TTC549 (cell line): ENCODE measurements at regions not wholly inside any gene's neighbourhood (a gene's known extent, or its start where the extent isn't known, plus 50 kb on each side); places are given as distances from the start of the nearest gene placed in this dataset.
"Not testable (repeated sequence)": the region's sequence is repeated elsewhere in the genome, so short reads cannot be mapped to it uniquely, and the experiment has no call there.

ENCODE experiments used
- FAIRE-seq: peaks from 2 replicates; lab custom pipeline; 2012; peaks lifted over from hg19 to GRCh38; lab: Jason Lieb, UNC

- FAIRE-seq = not testable (repeated sequence)
Observed at GRCh38 chr2:194504876-194505275, 1152.2 kb upstream of the SLC39A10 start.

GRCh38 chr2:194495046-194495445 lies 1162.0 kb upstream of the SLC39A10 start:
- FAIRE-seq = no peak

- no peak for FAIRE-seq
Observed at GRCh38 chr2:194494401-194494800, 1162.6 kb upstream of the SLC39A10 start.

- no peak for FAIRE-seq
Observed at GRCh38 chr2:194491409-194492115, 1165.5 kb upstream of the SLC39A10 start.

- FAIRE-seq = no peak
Observed at GRCh38 chr2:194486326-194486725, 1170.7 kb upstream of the SLC39A10 start.

GRCh38 chr2:194483041-194483440 lies 1174.0 kb upstream of the SLC39A10 start:
- FAIRE-seq = no peak

- FAIRE-seq = no peak
Observed at GRCh38 chr2:194465641-194466040, 1191.4 kb upstream of the SLC39A10 start.

GRCh38 chr2:194464964-194465638 lies 1191.9 kb upstream of the SLC39A10 start:
- FAIRE-seq = no peak

- not testable (repeated sequence) for FAIRE-seq
Observed at GRCh38 chr2:194462883-194463282, 1194.1 kb upstream of the SLC39A10 start.

- FAIRE-seq = no peak
Observed at GRCh38 chr2:194455358-194455757, 1201.7 kb upstream of the SLC39A10 start.

- no peak for FAIRE-seq
Observed at GRCh38 chr2:194452504-194452903, 1204.5 kb upstream of the SLC39A10 start.

- no peak for FAIRE-seq
Observed at GRCh38 chr2:194445226-194445625, 1211.8 kb upstream of the SLC39A10 start.

- FAIRE-seq = no peak
Observed at GRCh38 chr2:194443926-194444325, 1213.1 kb upstream of the SLC39A10 start.

- no peak for FAIRE-seq
Observed at GRCh38 chr2:194424683-194425209, 1232.3 kb upstream of the SLC39A10 start.

GRCh38 chr2:194411221-194411620 lies 1245.8 kb upstream of the SLC39A10 start:
- FAIRE-seq = no peak

GRCh38 chr2:194395818-194396217 lies 1261.2 kb upstream of the SLC39A10 start:
- no peak for FAIRE-seq

- FAIRE-seq = no peak
Observed at GRCh38 chr2:194385376-194385775, 1271.7 kb upstream of the SLC39A10 start.

GRCh38 chr2:194383401-194383800 lies 1273.6 kb upstream of the SLC39A10 start:
- FAIRE-seq = no peak

GRCh38 chr2:194382221-194382620 lies 1274.8 kb upstream of the SLC39A10 start:
- FAIRE-seq = no peak

- no peak for FAIRE-seq
Observed at GRCh38 chr2:194380011-194380410, 1277.0 kb upstream of the SLC39A10 start.

GRCh38 chr2:194367390-194367789 lies 1289.6 kb upstream of the SLC39A10 start:
- FAIRE-seq = not testable (repeated sequence)

GRCh38 chr2:194363878-194364277 lies 1293.1 kb upstream of the SLC39A10 start:
- FAIRE-seq = no peak

GRCh38 chr2:194363295-194363694 lies 1293.7 kb upstream of the SLC39A10 start:
- no peak for FAIRE-seq

GRCh38 chr2:194352505-194352904 lies 1304.5 kb upstream of the SLC39A10 start:
- FAIRE-seq = no peak
